Stimulated activated CD4-positive, alpha-beta T cell treated with anti-CD3 and anti-CD28 coated beads, Interleukin-2, amount 100 ng/mL, for 24 hours (primary cell): ENCODE measurements at regions not wholly inside any gene's neighbourhood (a gene's known extent, or its start where the extent isn't known, plus 50 kb on each side); places are given as distances from the start of the nearest gene placed in this dataset.

Experiments used
- DNase-seq, 2 donors: peaks; one replicate each; pipeline ENCODE4 v3.0.0-alpha.2; 2020

DNA sequence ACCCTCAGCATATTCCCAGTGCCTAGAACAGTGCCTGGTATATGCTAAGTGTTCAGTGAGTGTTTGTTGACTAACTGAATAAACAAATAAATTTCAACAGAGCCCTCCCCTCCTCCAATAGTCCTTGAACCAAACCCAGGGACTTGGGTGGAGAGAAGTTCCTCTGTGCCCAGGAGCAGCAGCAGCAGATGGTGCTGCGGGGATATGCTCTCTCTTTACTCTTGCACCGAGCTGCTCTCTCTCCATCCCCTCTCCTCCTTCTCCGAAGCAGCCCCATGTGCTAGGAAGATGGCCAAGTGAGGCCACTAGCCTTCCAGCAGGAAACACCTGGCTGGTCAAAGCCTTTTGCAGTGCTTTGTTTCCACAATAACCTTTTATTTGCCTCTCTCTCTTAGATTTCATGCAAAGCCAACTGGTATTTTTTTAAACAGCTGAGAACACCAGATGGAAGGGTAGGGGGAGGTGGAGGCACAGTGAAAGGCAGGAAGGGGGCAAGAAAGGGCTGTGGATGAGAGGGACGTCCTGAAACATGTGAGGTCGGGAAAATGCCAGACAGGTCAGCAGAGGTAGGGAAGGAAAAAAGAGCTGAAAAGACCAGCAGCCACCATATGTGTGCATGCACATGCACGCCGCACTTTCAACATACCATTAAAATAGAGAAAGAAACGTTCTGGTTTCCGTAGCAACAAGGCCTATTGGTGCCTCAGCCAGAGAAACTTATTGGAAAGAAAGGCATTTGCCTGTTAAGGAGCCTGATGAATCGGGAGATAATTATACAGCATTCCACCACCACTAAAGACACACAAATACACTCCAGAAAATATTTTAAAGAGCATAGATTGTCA is 78.9 kb downstream of the EMP1 start:
- DNase-seq: no peak

DNA sequence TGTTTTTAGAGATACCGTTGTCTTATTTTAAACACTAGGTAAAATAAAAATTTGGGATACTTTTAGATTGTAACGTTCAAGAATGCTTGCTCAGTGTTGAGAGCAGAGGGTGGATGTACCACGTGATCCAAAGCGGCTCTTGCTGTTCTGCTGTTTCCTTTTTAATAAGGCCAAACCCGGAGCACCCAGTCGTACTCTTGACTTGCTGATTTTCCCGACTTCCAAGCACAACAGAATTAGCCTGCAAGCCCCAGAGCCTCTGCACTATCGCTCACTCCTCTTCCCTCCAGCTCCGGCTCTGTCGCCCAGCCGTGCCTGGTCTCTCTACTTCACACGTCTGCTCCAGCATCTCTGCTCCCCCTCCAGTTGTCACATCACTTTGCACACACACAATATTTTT is 77.3 kb downstream of the EMP1 start:
- no peak for DNase-seq

DNA sequence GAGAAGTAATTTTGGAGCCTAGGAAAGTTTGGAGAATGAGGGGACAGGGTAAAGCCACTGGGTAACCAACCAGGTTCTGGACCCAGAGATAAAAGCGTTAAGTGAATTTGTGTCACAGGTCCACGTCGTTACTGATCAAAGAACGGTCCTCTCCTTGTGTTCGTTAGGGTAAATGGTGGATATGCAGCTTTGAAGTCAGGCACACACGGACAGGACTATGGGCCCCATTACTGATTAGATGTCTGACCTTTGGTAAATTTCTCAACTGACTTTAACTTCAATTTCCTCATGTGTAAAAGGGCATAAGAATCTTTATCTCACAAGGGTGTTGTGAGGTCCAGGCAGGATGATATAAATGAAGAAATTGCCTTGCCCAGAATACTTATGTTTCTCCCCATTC is 76.6 kb downstream of the EMP1 start:
- no peak for DNase-seq

DNA sequence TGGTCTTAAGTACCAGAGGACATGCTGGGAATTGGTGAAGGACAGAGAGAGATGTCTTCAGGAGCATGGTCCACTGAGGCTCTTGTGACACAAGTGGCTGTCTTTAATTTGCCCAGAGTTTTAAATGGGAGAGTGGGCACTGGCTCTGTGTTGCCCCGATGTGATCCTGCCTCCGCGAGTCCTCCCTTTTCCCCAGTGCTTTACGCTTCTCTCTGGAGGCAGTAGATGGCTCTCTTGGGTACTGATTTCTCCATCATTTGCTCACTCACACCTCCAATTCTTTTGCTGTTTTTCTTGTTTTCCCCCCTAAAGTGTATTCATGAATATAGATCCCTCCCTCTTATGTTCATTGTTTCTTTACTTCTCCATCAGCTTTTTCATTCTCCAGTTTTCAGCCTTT is 74.3 kb downstream of the EMP1 start:
- DNase-seq: no peak
